HCT116 (cell line): ENCODE measurements at regions not wholly inside any gene's neighbourhood (a gene's known extent, or its start where the extent isn't known, plus 50 kb on each side); places are given as distances from the start of the nearest gene placed in this dataset.

ENCODE experiments used
- ATAC-seq: fragments of 200-7000 bp; cut with Tn5 transposase; 2 replicates; pipeline ENCODE4 v1.9.1; 2020; ENCODE audit warnings: mild to moderate bottlenecking, moderate library complexity
- BruUV-seq: library from RNA; stranded (reverse); fragments of 400-500 nt; replicated peaks from 2 replicates; lab custom pipeline; 2021; lab: Mats Ljungman, UMichigan
- CTCF ChIA-PET: fragments of 300-600 bp; sonication (Branson Sonifier 250); formaldehyde crosslinking; loops from one replicate; lab custom pipeline; 2021; ENCODE audit warnings: antibody characterized with exemption; lab: Charles Lee
- POLR2A ChIA-PET: fragments of 300-600, 350-600 bp; sonication (Branson Sonifier 250); formaldehyde crosslinking; loops from one replicate; lab custom pipeline; 2021; ENCODE audit warnings: antibody characterized with exemption; lab: Charles Lee
- RAD21 ChIA-PET, 2 experiments: fragments of 300-600 bp; sonication (Branson Sonifier 250); formaldehyde crosslinking; loops; one replicate each; lab custom pipeline; 2023; ENCODE audit warnings: low total read pairs in 2 of 2; ENCODE audit not compliant: uncharacterized antibody in 2 of 2, unreplicated experiment in 2 of 2, low non-redundant PET in 1 of 2; lab: Charles Lee
- DNase-seq: peaks from one replicate; pipeline ENCODE4 v3.0.0-alpha.2; 2010; ENCODE audit warnings: low read depth, low spot score
- H2AFZ ChIP-seq: fragments of 200-600 bp; shearing (Covaris generic), sonication (generic); 2 replicates; pipeline ENCODE4 v1.6.1; 2017; ENCODE audit warnings: low read depth, mixed run types, mixed read lengths, antibody characterized with exemption, low read length; ENCODE audit not compliant: poor library complexity, severe bottlenecking
- H3K27ac ChIP-seq: 2 replicates; pipeline ENCODE4 v1.5.1; 2012; ENCODE audit warnings: low read depth, low read length
- H3K27me3 ChIP-seq: fragments of 200-600 bp; sonication (generic); 2 replicates; pipeline ENCODE4 v1.6.1; 2016; ENCODE audit warnings: mixed run types, low read length, mixed read lengths; ENCODE audit not compliant: insufficient read depth
- H3K36me3 ChIP-seq, 2 experiments: fragments of 200-500 bp in 1 of 2; fragments of 200-600 bp in 1 of 2; sonication (Bioruptor generic) in 1 of 2; sonication (generic) in 1 of 2; 2 replicates each; pipeline versions ENCODE4 v1.5.1 to v1.6.1; 2014 to 2016; ENCODE audit warnings: low read length in 2 of 2, inconsistent platforms in 1 of 2, mixed read lengths in 1 of 2, mixed run types in 1 of 2; ENCODE audit not compliant: insufficient read depth in 2 of 2, control insufficient read depth in 1 of 2
- H3K4me1 ChIP-seq, 2 experiments: fragments of 200-600 bp in 1 of 2; sonication (generic) in 1 of 2; 2 replicates each; pipeline versions ENCODE4 v1.5.1 to v1.6.1; 2012 to 2017; ENCODE audit warnings: low read length in 2 of 2, inconsistent platforms in 1 of 2, mild to moderate bottlenecking in 1 of 2, mixed read lengths in 1 of 2, mixed run types in 1 of 2, moderate library complexity in 1 of 2; ENCODE audit not compliant: insufficient read depth in 2 of 2, control insufficient read depth in 1 of 2
- H3K4me2 ChIP-seq: fragments of 200-600 bp; sonication (generic); 2 replicates; pipeline ENCODE4 v1.6.1; 2017; ENCODE audit warnings: mixed run types, low read length, mixed read lengths
- H3K4me3 ChIP-seq, 2 experiments: fragments of 200-600 bp in 1 of 2; sonication (generic) in 1 of 2; replicated peaks in 1 of 2; 2 replicates each; pipeline ENCODE4 v1.5.1; 2011 to 2016; ENCODE audit warnings: low read length in 2 of 2, control low read depth in 1 of 2, low read depth in 1 of 2, mild to moderate bottlenecking in 1 of 2, mixed read lengths in 1 of 2, mixed run types in 1 of 2
- H3K79me2 ChIP-seq: fragments of 200-600 bp; sonication (generic); 2 replicates; pipeline ENCODE4 v1.6.1; 2017; ENCODE audit warnings: mild to moderate bottlenecking, mixed run types, low read length, moderate library complexity, mixed read lengths; ENCODE audit not compliant: insufficient read depth
- H3K9ac ChIP-seq: fragments of 200-600 bp; sonication (generic); 2 replicates; pipeline ENCODE4 v1.6.1; 2016; ENCODE audit warnings: low read length, mixed read lengths
- H3K9me2 ChIP-seq: fragments of 200-600 bp; sonication (generic), shearing (Covaris generic); 2 replicates; pipeline ENCODE4 v1.6.1; 2017; ENCODE audit warnings: mixed run types, mild to moderate bottlenecking, moderate library complexity; ENCODE audit not compliant: insufficient read depth
- H3K9me3 ChIP-seq, 2 experiments: fragments of 200-500 bp in 1 of 2; fragments of 200-600 bp in 1 of 2; sonication (Bioruptor generic) in 1 of 2; sonication (generic) in 1 of 2; 2 replicates each; pipeline ENCODE4 v1.6.1; 2014 to 2017; ENCODE audit warnings: low read length in 2 of 2, mixed read lengths in 2 of 2, inconsistent platforms in 1 of 2, low read depth in 1 of 2, mild to moderate bottlenecking in 1 of 2, mixed run types in 1 of 2, moderate library complexity in 1 of 2; ENCODE audit not compliant: control insufficient read depth in 1 of 2, insufficient read depth in 1 of 2
- H4K20me1 ChIP-seq: fragments of 200-600 bp; sonication (generic), shearing (Covaris generic); 2 replicates; pipeline ENCODE4 v1.6.1; 2017; ENCODE audit warnings: mixed run types, mild to moderate bottlenecking, moderate library complexity; ENCODE audit not compliant: insufficient read depth
- CBX3 ChIP-seq: IDR thresholded peaks from 2 replicates; pipeline ENCODE4 v1.6.1; 2012; ENCODE audit warnings: low read depth
- CEBPB ChIP-seq: IDR thresholded peaks from 2 replicates; pipeline ENCODE4 v1.6.1; 2012; ENCODE audit warnings: low read depth
- ELF1 ChIP-seq: IDR thresholded peaks from 2 replicates; pipeline ENCODE4 v1.6.1; 2012; ENCODE audit warnings: low read depth, borderline replicate concordance
- EZH2phosphoT487 ChIP-seq: fragments of 200-600 bp; IDR thresholded peaks from 2 replicates; pipeline ENCODE4 v1.6.1; 2018; ENCODE audit warnings: antibody characterized with exemption, borderline replicate concordance
- FOSL1 ChIP-seq: IDR thresholded peaks from 2 replicates; pipeline ENCODE4 v1.6.1; 2012; ENCODE audit warnings: low read depth
- JUND ChIP-seq: IDR thresholded peaks from 2 replicates; pipeline ENCODE4 v1.6.1; 2012
- POLR2A ChIP-seq: IDR thresholded peaks from 2 replicates; pipeline ENCODE4 v1.7.0; 2011; ENCODE audit warnings: borderline replicate concordance; ENCODE audit not compliant: insufficient read depth, insufficient read length; ENCODE audit errors: extremely low read depth
- POLR2AphosphoS5 ChIP-seq: IDR thresholded peaks from 2 replicates; pipeline ENCODE4 v1.6.1; 2011; ENCODE audit warnings: mild to moderate bottlenecking, low read depth, low read length, moderate library complexity
- SIN3A ChIP-seq: IDR thresholded peaks from 2 replicates; pipeline ENCODE4 v1.6.1; 2012; ENCODE audit warnings: low read depth
- SP1 ChIP-seq: IDR thresholded peaks from 2 replicates; pipeline ENCODE4 v1.6.1; 2012; ENCODE audit warnings: low read depth
- TCF7L2 ChIP-seq: IDR thresholded peaks from 2 replicates; pipeline ENCODE4 v1.7.0; 2011; ENCODE audit warnings: borderline replicate concordance, inconsistent platforms; ENCODE audit not compliant: insufficient read depth, insufficient read length; ENCODE audit errors: extremely low read depth
- YY1 ChIP-seq: IDR thresholded peaks from 2 replicates; pipeline ENCODE4 v1.6.1; 2011; ENCODE audit warnings: low read length, low read depth, moderate library complexity, mild to moderate bottlenecking; ENCODE audit not compliant: insufficient replicate concordance; ENCODE audit errors: extremely low read depth
- ZNF274 ChIP-seq: fragments of 200-500 bp; sonication (Bioruptor generic); IDR thresholded peaks from 2 replicates; pipeline ENCODE4 v1.6.1; 2014; ENCODE audit warnings: mild to moderate bottlenecking, low read depth, low read length, inconsistent platforms
- intact Hi-C: fragments of 100-400 bp; cut with micrococcal nuclease; formaldehyde crosslinking; loops from 2 replicates; pipeline ENCODE4 v1.10.0; 2022
- TF ChIP-seq, protein P1 (sequence below): IDR thresholded peaks from 2 replicates; pipeline ENCODE4 v1.6.1; 2012; ENCODE audit warnings: low read depth
- TF ChIP-seq, protein P2 (sequence below), 3 experiments: fragments of 200-600 bp in 1 of 3; sonication (generic) in 1 of 3; IDR thresholded peaks in 2 of 3; conservative IDR thresholded peaks in 1 of 3; 2 replicates each; pipeline ENCODE4 v1.5.1; 2012 to 2017; ENCODE audit warnings: low read depth in 2 of 3, low read length in 2 of 3, antibody characterized with exemption in 1 of 3, borderline replicate concordance in 1 of 3, control low read depth in 1 of 3, mild to moderate bottlenecking in 1 of 3, mixed read lengths in 1 of 3, mixed run types in 1 of 3, moderate library complexity in 1 of 3; ENCODE audit not compliant: insufficient read depth in 1 of 3
- TF ChIP-seq, protein P3 (sequence below): IDR thresholded peaks from 2 replicates; pipeline ENCODE4 v1.6.1; 2012
- TF ChIP-seq, protein P4 (sequence below): IDR thresholded peaks from 2 replicates; pipeline ENCODE4 v1.6.1; 2011; ENCODE audit warnings: mild to moderate bottlenecking, low read length, moderate library complexity; ENCODE audit not compliant: insufficient replicate concordance; ENCODE audit errors: extremely low read depth

DNA sequence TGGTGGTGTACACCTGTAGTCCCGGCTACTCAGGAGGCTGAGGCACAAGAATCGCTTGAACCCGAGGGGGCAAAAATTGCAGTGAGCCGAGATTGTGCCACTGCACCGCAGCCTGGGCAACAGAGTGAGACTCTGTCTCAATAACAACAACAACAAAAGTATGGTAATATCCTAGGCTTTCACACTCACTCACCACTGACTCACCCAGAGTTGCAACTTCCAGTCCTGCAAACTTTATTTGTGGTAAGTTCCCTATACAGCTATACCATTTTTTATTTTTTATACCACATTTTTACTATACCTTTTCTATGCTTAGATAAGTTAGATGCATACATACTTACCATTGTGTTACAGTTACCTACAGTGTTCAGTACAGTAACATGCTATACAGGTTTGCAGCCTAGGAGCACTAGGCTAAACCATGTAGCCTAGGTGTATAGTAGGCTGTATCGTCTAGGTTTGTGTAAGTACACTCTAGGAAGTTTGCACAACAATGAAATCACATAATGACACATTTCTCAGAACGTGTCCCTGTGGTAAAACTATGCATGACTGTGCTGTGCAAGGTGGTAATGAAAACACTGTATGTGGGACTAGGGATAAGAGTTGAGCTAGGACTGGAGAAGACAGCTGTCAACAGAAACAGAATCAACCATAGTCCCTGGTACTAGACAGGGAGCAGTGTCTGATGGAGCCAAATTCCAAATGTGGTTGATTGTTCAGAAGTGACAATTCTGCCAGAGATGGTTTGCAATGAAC, 109.5 kb upstream of the RAD23B start:
- RAD21 ChIA-PET: no interaction called here
- CTCF ChIA-PET: no interaction called here
- Histone ChIP-seq H3K4me3 (no peak overlapping the region), H3K36me3 (no peaks in the 10 kb centered on the region), H4K20me1 (no peaks in the 10 kb centered on the region), H3K4me1 (peaks cover 9 to 67% of the 10 kb centered on the region in 2 experiments), H2AFZ (no peak overlapping the region), H3K27ac (no peak overlapping the region), H3K79me2 (no peaks in the 10 kb centered on the region), H3K9me2 (no peaks in the 10 kb centered on the region), H3K4me2 (no peak overlapping the region), H3K9me3 (no peaks in the 10 kb centered on the region), H3K9ac (no peak overlapping the region), H3K27me3 (no peaks in the 10 kb centered on the region)
- no peak for TF ChIP-seq YY1
- no peak for TF ChIP-seq ZNF274
- TF ChIP-seq TCF7L2: no peak
- TF ChIP-seq, protein P1, sequence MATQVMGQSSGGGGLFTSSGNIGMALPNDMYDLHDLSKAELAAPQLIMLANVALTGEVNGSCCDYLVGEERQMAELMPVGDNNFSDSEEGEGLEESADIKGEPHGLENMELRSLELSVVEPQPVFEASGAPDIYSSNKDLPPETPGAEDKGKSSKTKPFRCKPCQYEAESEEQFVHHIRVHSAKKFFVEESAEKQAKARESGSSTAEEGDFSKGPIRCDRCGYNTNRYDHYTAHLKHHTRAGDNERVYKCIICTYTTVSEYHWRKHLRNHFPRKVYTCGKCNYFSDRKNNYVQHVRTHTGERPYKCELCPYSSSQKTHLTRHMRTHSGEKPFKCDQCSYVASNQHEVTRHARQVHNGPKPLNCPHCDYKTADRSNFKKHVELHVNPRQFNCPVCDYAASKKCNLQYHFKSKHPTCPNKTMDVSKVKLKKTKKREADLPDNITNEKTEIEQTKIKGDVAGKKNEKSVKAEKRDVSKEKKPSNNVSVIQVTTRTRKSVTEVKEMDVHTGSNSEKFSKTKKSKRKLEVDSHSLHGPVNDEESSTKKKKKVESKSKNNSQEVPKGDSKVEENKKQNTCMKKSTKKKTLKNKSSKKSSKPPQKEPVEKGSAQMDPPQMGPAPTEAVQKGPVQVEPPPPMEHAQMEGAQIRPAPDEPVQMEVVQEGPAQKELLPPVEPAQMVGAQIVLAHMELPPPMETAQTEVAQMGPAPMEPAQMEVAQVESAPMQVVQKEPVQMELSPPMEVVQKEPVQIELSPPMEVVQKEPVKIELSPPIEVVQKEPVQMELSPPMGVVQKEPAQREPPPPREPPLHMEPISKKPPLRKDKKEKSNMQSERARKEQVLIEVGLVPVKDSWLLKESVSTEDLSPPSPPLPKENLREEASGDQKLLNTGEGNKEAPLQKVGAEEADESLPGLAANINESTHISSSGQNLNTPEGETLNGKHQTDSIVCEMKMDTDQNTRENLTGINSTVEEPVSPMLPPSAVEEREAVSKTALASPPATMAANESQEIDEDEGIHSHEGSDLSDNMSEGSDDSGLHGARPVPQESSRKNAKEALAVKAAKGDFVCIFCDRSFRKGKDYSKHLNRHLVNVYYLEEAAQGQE: no peak
- TF ChIP-seq EZH2phosphoT487: no peak
- no peak for TF ChIP-seq SIN3A
- TF ChIP-seq POLR2AphosphoS5: no peak
- TF ChIP-seq, protein P2, sequence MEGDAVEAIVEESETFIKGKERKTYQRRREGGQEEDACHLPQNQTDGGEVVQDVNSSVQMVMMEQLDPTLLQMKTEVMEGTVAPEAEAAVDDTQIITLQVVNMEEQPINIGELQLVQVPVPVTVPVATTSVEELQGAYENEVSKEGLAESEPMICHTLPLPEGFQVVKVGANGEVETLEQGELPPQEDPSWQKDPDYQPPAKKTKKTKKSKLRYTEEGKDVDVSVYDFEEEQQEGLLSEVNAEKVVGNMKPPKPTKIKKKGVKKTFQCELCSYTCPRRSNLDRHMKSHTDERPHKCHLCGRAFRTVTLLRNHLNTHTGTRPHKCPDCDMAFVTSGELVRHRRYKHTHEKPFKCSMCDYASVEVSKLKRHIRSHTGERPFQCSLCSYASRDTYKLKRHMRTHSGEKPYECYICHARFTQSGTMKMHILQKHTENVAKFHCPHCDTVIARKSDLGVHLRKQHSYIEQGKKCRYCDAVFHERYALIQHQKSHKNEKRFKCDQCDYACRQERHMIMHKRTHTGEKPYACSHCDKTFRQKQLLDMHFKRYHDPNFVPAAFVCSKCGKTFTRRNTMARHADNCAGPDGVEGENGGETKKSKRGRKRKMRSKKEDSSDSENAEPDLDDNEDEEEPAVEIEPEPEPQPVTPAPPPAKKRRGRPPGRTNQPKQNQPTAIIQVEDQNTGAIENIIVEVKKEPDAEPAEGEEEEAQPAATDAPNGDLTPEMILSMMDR (IDR thresholded peaks at IDR 0.05 in 2 of 3, conservative IDR thresholded peaks at IDR 0.05 in 1 of 3; ENCODE audit: borderline replicate concordance in 1 of 3, insufficient read depth in 1 of 3, low read depth in 2 of 3, low read length in 2 of 3): no peak
- TF ChIP-seq ELF1: no peak
- TF ChIP-seq CEBPB: no peak
- no peak for TF ChIP-seq SP1
- TF ChIP-seq CBX3: no peak
- TF ChIP-seq JUND: no peak
- TF ChIP-seq POLR2A: no peak
- TF ChIP-seq, protein P3, sequence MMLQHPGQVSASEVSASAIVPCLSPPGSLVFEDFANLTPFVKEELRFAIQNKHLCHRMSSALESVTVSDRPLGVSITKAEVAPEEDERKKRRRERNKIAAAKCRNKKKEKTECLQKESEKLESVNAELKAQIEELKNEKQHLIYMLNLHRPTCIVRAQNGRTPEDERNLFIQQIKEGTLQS: no peak
- no peak for TF ChIP-seq FOSL1
- TF ChIP-seq, protein P4, sequence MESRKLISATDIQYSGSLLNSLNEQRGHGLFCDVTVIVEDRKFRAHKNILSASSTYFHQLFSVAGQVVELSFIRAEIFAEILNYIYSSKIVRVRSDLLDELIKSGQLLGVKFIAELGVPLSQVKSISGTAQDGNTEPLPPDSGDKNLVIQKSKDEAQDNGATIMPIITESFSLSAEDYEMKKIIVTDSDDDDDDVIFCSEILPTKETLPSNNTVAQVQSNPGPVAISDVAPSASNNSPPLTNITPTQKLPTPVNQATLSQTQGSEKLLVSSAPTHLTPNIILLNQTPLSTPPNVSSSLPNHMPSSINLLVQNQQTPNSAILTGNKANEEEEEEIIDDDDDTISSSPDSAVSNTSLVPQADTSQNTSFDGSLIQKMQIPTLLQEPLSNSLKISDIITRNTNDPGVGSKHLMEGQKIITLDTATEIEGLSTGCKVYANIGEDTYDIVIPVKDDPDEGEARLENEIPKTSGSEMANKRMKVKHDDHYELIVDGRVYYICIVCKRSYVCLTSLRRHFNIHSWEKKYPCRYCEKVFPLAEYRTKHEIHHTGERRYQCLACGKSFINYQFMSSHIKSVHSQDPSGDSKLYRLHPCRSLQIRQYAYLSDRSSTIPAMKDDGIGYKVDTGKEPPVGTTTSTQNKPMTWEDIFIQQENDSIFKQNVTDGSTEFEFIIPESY: no peak
- no peak for DNase-seq
- POLR2A ChIA-PET: no interaction called here
- intact Hi-C loops: no loop called here
- BruUV-seq: no TSS peak
- ATAC-seq: no peak
